Retinal pigment epithelial cell (primary cell): ENCODE measurements at regions not wholly inside any gene's neighbourhood (a gene's known extent, or its start where the extent isn't known, plus 50 kb on each side); places are given as distances from the start of the nearest gene placed in this dataset.

Experiments
- DNase-seq: peaks from one replicate; pipeline ENCODE4 v3.0.0-alpha.2; 2010; ENCODE audit warnings: low read depth
- H3K4me3 ChIP-seq: 2 replicates; pipeline ENCODE4 v1.5.1; 2011; ENCODE audit warnings: mild to moderate bottlenecking, low read length, control low read depth, moderate library complexity
- CTCF ChIP-seq: conservative IDR thresholded peaks from 2 replicates; pipeline ENCODE4 v1.5.1; 2011; ENCODE audit warnings: low read depth, low read length, control low read depth, inconsistent platforms

GRCh38 chr2:34291076-34291475 lies 692.0 kb upstream of the FAM98A start:
- no peak for DNase-seq
- no peak overlapping the region for H3K4me3 ChIP-seq
- no peak for TF ChIP-seq CTCF

DNA sequence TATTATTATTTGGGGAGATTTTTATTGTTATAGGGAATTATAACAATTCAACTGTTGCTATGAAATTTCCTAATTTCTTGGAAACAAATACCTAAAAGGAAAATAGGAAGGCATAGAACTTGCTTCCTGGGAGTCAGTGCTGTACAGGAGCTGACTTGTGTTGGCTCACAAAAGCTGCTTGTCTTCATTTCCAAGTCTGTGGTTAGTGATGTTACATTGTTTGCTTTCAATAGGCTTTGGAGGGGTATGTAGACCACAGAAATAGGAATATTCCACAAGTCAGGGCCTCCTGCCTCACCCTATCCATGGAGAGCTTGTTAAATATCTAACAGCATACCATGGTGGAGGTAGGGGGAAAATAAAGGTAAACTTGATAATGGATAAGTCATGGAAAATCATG lies 688.9 kb upstream of the FAM98A start:
- no peak for DNase-seq
- no peak for TF ChIP-seq CTCF
- H3K4me3 ChIP-seq: no peak overlapping the region

DNA sequence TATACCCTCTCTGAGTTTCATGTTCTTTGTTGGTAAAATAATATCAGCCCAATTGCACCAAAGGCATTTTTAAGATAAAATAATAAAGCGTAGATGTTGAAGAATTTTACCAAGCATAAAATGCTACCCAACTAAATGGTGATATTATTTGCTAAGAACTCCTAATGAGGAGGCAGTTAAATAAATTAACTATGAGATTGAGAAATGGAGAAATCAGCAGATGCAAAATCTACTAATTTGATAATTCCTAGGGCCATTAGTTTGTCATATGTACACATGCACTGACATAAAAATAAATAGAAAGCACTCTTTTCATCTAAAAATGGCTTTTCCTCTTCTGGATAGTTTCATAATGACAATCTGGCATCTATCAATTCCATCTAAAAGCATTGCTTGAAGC lies 681.5 kb upstream of the FAM98A start:
- no peak overlapping the region for H3K4me3 ChIP-seq
- TF ChIP-seq CTCF: no peak
- no peak for DNase-seq

- TF ChIP-seq CTCF: no peak
- H3K4me3 ChIP-seq: no peak overlapping the region
- no peak for DNase-seq
Observed at GRCh38 chr2:34266908-34267697, 668.0 kb upstream of the FAM98A start.

GRCh38 chr2:34261701-34262100 lies 662.6 kb upstream of the FAM98A start:
- H3K4me3 ChIP-seq: no peak overlapping the region
- DNase-seq: no peak
- TF ChIP-seq CTCF: no peak

- no peak for DNase-seq
- TF ChIP-seq CTCF: no peak
- no peak overlapping the region for H3K4me3 ChIP-seq
Observed at GRCh38 chr2:34254272-34254878, 655.3 kb upstream of the FAM98A start.

DNA sequence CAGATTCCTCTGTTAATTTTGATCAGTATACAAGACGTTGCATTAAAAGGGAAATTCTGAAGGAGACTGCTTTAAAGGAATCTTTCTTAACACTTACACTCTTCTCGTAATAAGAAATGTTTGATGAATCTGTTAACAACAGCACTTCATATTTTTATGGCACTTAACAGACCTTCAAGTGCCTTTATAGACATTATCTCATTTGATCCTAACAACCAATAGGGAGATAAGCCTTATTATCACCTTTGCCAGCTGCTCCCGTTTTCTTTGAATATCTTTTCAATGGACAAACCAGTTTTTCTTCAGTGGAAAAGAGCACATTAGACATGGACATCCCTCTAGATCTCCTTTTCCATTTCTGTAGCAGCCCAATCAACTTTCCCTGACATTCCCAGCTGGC lies 653.0 kb upstream of the FAM98A start:
- TF ChIP-seq CTCF: no peak
- no peak for DNase-seq
- no peak overlapping the region for H3K4me3 ChIP-seq
